GM21737 (cell line): ENCODE measurements at regions not wholly inside any gene's neighbourhood (a gene's known extent, or its start where the extent isn't known, plus 50 kb on each side); places are given as distances from the start of the nearest gene placed in this dataset.

ENCODE experiments used
- ATAC-seq: cut with Tn5 transposase; IDR thresholded peaks from one replicate; pipeline ENCODE4 v1.9.1; 2021; ENCODE audit warnings: mild to moderate bottlenecking, moderate library complexity; ENCODE audit not compliant: unreplicated experiment

DNA sequence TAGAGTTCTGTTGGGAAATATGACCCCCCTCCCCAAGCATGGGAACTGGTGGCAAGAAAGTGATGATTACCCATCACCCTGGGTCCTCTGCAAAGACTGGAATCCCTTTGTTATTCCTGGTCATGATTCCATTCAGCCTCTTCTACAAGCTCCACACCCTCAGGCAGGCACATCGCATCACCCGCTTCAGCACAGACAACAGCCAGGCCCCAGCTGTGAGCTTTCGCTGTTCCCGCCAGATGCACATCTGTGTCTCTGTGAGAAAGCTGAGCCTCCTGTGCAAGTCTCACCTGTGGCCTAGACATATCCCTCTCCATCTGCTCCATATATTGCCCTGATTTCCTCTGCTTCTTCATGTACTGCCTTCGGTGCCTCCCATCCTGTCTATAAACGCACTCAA is 368.0 kb upstream of the RAB6C start:
- no peak for ATAC-seq

DNA sequence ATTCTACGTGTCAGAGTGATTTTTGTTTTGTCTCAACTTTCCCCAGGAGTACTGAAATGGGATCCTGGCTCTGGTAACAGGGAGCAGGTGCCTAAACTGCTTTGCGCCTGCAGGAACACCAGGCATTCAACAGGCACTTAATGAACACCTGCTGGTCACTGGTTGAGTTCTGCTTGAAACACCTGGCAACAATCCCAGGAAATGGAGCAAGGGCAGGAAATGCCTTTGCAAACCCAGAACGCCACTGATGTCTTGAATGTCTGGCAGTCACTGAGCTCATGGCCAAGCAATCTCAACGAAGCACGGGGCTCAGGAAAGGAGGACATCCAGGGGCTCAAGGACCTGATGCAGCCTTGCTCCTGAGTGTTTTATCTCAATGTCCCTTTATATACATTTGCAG is 360.0 kb upstream of the RAB6C start:
- no peak for ATAC-seq

DNA sequence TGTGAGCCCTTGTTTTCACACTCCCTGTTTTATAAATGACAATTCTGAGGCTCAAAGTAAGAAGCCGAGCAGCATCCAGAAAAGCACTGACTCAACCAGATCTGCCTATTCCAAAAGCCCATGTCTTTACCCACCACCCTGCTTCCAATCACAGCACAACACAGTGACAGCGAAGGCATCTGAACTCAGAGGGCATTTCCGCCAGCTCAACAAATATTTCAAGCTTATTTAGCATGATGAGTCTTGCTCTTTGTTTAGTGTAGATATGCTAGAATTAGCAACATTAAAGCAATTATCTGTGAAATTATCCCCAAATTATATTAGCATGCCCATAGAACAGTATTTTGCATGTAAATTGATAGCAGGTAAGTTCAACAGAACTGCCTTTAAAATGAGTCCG is 359.1 kb upstream of the RAB6C start:
- ATAC-seq: no peak

GRCh38 chr2:129623783-129624182 is 355.7 kb upstream of the RAB6C start:
- no peak for ATAC-seq

GRCh38 chr2:129627437-129627836 is 352.0 kb upstream of the RAB6C start:
- ATAC-seq: no peak

- ATAC-seq: no peak
Measured at GRCh38 chr2:129636692-129637091, 342.8 kb upstream of the RAB6C start.

- no peak for ATAC-seq
Measured at GRCh38 chr2:129641371-129641770, 338.1 kb upstream of the RAB6C start.

DNA sequence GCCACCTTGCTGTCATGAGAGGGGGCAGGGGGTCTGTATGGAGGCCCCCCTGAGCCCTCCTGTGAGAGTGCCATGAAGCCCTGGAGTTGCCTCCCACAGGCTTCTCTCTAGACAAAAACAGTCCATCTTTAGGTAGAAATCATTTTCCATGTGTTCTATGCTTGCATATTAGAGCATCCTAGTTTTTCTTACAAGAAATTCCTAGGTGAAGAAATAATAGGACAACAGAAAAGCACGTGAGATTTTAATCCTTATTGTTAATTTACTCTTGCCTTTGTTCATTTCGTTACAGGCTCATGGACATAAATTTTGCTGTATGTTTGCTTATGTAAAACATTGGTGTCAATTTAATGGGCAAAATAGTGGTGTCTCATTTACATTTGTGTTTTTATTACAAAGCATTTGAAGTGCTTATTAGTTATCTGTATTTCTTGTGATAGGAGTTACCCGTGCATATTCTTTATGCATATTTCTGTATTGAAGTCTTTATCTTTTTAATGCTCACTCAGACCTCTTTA is 336.9 kb upstream of the RAB6C start:
- no peak for ATAC-seq

GRCh38 chr2:129645335-129645734 is 334.1 kb upstream of the RAB6C start:
- no peak for ATAC-seq

GRCh38 chr2:129646107-129646506 is 333.4 kb upstream of the RAB6C start:
- no peak for ATAC-seq

GRCh38 chr2:129653246-129653645 is 326.2 kb upstream of the RAB6C start:
- ATAC-seq: no peak

DNA sequence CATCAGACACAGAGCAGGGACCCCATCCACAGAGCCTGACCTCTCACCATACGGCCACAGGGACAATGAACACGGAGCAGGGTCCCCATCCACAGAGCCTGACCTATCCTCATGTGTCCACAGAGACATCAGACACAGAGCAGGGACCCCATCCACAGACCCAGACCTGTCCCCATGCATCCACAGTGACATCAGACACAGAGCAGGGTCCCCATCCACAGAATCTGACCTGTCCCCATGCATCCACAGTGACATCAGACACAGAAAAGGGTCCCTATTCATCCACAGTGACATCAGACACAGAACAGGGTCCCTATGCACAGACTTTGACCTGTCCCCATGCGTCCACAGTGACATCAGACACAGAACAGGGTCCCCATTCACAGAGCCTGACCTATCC is 325.1 kb upstream of the RAB6C start:
- no peak for ATAC-seq

- ATAC-seq: no peak
Measured at GRCh38 chr2:129656081-129656598, 323.3 kb upstream of the RAB6C start.

- ATAC-seq: no peak
Measured at GRCh38 chr2:129658430-129658829, 321.0 kb upstream of the RAB6C start.

GRCh38 chr2:129661935-129662334 is 317.5 kb upstream of the RAB6C start:
- ATAC-seq: no peak

DNA sequence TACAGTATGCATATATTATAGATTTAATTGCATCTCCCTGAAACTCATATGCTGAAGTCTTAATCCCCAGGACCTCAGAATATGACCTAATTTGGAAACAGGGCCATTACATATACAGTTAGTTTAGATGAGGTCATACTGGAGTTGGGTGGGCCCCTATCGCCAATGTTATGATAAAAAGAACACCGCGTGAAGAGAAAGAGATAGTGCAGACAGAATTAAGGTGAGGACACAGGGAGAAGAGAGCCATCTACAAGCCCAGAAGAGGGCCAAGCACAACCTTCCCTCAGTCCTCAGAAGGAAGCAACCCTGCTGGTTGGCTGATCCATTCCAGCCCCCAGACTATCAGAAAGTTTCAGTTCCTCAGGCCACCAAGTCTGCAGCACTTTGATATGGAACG is 311.9 kb upstream of the RAB6C start:
- ATAC-seq: no peak

- no peak for ATAC-seq
Measured at GRCh38 chr2:129672521-129672920, 306.9 kb upstream of the RAB6C start.

DNA sequence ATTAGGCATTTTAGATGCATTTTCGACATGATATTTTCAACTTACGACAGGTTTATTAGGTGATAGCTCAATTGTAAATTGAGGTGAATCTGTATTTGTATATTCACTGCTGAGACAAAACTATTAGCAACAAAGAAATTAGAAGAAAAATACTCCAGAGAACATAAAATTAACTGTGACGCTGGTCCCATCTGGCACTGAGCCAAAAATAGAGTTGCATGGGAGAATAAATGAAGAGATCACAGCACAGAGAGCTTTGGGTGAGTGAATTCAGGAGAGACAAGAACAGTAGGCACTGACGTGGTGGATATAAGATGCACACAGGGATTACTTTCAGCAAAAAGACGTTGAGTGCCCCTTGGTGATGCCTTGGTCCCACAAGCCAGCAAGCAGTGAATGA is 306.2 kb upstream of the RAB6C start:
- no peak for ATAC-seq

GRCh38 chr2:129673847-129674711 is 305.4 kb upstream of the RAB6C start:
- ATAC-seq: no peak

- ATAC-seq: no peak
Measured at GRCh38 chr2:129678751-129679150, 300.7 kb upstream of the RAB6C start.

DNA sequence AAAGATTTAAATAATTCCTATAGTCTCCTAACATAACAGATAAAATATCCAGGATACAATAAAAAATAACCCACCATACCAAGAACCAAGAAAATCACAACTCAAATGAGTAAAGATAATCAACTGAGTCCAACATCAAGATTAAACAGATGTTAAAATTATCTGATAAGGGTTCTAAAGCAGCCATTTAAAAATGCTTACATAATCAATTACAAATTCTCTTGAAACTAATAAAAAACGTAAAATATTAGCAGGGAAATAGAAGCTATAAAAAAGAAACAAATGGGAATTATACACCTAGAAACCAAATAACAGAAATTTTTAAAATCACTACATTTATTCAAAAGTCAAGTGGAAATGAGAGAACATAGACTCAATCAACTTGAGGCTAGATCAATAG is 297.7 kb upstream of the RAB6C start:
- no peak for ATAC-seq

GRCh38 chr2:129689653-129690448 is 289.6 kb upstream of the RAB6C start:
- ATAC-seq: no peak
